Left hindlimb (tissue), 1 donor: ENCODE measurements at regions not wholly inside any gene's neighbourhood (a gene's known extent, or its start where the extent isn't known, plus 50 kb on each side); places are given as distances from the start of the nearest gene placed in this dataset.

Source experiments
- DNase-seq: peaks from one replicate; pipeline ENCODE4 v3.0.0-alpha.2; 2018

DNA sequence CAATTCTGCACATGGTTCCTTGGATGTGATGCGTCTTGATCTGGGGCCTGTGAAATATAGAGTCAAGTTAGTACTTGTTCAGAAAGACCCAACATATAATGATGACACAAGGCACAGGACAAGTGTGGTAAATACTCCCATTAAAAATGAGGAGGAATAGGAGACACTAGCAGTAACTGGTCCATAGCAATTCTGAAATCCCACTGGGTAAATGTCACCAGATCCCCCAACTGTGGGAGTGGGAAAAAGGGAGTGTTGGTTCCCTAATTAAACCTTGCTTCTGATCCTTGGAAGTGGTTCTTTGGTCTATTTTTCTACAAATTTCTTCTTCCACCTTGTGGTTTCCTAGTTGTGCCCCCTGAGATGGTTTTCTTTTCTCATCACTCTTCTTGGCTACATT, 62.5 kb upstream of the NRP1 start:
- no peak for DNase-seq

DNA sequence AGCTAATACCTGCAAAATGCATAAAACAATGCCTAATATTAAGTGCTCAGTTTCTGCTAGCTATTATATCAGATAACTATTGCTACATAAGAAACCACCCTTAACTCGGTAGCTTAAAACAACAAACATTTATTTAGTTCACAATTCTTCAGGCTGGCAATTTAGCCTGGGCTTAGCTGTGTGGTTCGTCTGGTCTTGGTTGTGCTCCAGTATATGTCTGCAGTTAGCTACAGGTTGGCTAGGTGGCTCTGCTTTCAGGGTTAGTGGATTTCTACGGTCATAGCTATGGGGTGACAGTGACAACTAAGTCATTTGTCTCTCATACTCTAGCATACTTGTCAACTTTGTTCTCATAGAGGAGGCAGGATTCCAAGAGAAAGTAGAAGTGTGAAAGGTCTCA, 61.8 kb upstream of the NRP1 start:
- DNase-seq: no peak

DNA sequence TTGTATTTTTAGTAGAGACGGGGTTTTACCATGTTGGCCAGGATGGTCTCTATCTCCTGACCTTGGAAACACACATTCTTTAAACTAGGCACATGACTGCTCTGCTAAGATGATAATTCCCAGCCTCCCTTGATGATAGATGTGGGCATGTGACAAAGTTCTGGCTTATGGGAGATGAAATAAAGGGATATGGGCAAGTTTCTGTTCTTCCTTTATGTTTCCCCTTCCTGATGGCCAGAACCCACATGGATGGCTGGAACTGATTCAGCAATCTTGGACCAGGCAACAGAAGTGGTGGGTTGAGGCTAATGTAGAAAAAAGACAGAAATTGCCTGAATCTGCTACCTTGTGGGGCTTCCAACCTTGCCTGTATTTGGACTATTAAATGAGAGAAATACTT, 60.7 kb upstream of the NRP1 start:
- DNase-seq: no peak

DNA sequence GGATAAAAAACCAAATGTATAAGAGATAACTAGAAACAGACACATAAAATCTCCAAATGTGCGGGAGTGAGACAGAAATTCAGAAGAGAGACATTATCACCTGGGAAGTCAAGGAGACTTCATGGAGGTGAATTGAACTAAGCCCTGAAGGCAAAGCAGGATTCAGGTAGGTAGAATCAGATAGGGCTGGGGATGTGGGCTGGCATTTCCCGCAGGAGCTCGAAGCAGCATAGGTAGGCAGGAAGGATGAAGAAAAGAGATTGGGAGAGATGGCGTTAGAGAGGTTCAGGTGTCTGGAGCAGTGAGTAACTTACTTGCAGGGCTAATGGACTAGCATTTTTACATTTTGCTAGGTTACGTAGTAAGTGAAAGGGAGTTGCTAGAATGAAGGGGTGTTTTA, 58.2 kb upstream of the NRP1 start:
- DNase-seq: no peak

DNA sequence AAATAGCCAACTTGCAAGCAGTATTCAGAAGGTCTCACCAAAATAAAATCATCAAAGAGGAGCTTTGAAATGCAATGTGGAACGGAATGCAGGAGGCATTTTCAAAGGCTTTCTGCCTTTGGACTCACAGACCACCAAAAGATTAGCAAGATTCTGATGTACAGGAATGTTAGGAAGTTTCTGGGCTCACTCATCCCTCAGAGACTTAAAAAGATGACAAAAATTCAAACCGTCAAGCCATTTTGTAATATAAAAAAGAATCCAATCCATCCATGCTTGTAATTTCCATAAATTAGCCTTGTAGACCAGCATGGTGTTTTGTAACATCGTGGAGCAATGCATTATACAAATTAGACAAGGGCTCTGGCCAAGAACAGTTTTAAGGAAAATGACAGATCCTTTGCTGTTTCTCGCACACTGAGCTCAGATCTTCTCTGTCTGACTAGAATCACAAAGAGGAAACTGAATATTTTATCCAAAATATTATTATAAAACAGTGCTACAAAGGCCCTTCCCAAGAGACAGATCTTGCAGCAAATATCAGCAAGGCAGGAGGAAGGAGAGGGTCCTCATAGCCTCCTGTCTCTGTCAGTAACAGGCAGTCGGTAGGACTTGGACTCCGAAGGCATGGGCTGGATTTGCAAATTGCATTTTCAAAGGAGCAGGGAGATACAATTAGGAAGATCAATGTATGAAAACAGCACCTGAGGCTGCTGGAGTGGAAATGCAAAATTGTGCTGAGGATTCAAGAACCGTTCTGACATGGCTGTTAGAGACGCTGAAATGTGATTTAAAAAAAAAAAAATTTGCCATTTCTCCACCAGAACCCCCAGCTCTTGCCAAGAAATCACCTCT, 57.4 kb upstream of the NRP1 start:
- DNase-seq: no peak

DNA sequence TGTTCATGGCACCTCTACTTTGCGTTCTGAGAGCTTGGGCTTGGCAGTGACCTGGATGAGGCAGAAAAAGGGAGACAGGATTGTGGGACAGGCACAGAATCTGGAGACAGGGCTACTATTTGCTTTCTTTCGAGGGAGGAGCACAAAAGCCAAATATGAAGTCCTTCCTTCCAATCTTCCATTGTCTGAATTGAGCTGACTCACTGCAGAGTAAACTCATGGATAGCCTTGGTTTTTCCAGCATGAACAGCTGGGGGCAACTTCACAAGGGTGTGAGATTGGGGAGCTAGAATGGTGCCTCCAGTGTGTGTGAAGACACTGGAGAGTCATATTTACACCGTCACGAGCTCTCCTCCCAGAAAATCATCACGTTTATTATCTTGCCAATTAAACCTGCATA, 55.6 kb upstream of the NRP1 start:
- DNase-seq: no peak

DNA sequence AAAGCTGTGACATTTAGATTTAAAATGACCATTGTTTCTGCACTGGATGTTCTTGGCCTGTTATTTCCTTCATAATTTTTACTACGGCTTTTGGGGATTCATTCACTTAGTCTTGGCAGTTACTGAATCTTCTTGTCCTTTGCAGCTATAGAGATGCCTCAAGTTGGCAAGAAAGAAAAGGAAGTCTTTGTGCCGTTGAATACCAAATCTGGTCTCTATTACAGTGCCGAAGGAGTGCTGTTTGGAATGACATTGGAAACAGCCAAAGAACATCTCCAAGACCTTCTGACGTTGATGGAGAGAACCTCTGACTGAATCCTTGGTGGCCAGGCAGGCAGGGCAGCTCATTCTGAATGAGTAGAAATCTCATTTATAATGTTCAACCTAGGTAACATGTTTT, 54.3 kb upstream of the NRP1 start:
- no peak for DNase-seq

DNA sequence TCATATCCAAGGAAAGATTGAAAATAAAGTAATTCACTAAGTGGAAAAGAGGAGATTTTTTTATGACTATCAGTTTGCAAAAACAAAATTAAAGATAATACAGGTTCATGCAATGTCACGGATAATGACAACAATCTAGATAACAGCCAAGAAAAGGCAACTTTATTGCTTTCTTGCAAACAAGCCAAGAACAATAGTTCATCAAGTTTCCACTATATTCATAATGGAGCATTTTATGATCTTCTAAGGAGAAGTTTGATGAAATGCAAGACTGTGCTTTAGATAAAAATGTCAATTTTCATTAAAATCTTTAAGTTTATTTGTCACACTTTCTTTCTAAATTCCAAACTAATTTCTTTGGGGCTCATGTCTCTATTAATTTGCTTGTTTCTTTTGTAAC, 53.9 kb upstream of the NRP1 start:
- no peak for DNase-seq

DNA sequence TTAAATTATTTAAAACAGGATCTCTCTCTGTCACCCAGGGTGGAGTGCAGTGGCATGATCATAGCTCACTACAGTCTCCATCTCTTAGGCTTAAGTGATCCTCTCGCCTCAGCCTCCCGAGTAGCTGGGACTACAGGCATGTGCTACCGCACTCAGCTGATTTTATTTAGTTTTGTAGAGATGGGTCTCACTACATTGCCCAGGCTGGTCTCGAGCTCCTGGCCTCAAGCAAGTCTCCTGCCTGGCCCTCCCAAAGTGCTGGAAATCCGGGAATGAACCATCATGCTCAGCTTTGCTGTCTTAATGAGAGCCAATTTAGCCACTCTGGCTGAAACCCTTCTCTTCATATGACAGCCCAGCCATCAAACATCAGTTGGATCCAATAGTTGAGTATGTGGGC, 53.3 kb upstream of the NRP1 start:
- DNase-seq: no peak

DNA sequence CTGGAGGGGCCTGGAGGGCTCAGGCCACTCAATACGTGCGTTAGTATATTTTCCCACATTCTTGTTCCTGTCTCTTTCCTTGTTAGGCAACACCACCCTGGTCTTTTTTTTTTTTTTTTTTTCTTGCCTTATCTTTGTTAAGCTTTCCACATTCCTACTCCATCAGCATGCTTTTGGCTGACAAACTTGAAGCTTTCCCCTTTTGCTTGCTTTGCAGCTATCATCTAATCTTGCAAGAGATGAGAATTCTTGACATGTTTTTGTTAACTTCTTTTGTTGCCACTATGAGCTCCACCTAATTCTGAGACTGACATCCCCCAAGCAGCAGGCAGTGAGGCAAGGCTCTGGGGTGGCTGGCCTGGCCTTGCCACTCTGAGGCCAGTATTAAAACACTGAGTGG, 52.5 kb upstream of the NRP1 start:
- DNase-seq: no peak

DNA sequence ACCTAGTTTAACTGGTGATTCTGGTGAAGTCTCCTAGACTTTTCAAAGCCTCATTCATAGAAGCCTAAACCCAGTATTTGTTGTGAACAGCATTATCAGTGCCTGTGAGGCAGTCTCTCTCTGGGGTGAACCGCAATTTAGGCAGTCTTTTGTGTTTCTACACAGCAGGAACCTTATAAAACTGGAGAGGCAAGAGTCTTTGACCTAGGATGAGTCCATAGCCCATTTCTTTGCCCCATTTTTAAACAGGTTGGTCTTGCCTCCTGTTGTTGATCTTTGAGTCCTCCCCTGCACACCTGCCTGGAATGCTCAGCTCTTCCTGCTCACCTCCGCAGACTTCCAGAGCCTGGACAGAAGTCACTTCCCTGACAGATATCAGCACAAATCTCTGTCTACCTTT, 51.2 kb upstream of the NRP1 start:
- DNase-seq: no peak

DNA sequence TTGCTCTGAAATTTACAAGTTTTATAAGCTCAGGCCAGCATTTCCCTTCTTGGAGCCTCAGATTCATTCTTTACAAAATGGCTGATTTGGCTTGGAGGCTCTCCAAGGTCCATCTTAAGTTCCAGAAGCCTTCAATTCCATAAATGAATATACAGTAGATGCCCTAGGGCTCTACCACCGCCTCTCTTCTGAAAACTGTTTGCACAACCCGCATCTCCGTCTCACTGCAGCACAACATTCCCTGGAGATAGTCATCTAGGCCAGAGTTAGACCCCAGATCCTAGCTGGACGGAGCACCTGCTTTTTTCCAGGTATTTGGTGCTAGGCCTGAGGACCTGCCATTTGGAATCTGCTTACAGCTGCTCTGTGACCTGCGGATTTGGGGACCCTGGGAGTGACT, 50.5 kb upstream of the NRP1 start:
- DNase-seq: no peak
